AML-193 (cell line): ENCODE measurements at regions not wholly inside any gene's neighbourhood (a gene's known extent, or its start where the extent isn't known, plus 50 kb on each side); places are given as distances from the start of the nearest gene placed in this dataset.

Experiments
- DNase-seq, 2 experiments: peaks; one replicate each; lab custom pipeline; 2025; lab: John Stamatoyannopoulos, UW

DNA sequence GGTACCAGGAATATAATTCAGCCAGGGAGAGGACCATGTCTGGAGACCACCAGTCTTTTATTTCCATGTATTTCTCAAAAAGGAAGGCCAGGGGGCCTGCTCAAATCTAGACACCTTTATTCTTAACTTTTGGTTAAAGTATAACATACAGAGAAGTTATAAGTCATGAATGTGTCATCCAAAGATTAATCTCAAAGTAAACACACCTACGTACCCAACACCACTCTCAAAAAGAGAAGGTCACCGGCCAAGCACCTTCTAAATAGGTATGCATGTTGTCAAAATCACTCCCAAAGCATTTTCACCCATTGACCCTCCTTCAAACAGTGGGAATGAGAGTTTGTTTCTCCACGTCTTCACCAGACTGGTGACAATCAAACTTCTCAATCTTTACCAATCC is 60.0 kb upstream of the FZD10 start:
- DNase-seq = no peak

DNA sequence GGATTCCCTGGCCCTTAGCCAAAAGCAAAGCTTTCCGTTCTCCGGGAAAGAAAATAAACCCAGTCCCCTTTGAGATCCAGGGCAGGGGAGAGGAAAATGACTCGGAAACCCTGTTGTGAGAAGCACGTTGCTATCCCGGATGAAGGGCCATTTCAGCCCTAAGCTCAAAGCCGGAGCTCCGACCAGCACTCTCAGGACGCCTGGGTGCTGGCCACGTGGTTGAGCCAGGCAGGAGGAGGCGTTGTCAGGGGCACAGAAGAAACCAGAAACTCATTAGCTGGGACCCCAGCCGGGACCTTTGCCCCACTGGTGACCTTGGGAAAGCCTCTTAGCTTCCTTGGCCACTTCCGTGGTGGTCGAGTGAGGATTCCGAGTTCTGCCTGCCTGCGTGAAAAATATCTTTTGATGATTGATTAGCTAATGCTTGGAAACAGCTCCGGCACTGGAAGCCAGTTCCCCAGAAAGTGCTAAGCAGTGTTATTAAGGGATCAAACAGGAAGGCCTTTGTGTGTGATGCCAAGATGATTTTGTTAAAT is 57.6 kb upstream of the FZD10 start:
- no peak for DNase-seq

DNA sequence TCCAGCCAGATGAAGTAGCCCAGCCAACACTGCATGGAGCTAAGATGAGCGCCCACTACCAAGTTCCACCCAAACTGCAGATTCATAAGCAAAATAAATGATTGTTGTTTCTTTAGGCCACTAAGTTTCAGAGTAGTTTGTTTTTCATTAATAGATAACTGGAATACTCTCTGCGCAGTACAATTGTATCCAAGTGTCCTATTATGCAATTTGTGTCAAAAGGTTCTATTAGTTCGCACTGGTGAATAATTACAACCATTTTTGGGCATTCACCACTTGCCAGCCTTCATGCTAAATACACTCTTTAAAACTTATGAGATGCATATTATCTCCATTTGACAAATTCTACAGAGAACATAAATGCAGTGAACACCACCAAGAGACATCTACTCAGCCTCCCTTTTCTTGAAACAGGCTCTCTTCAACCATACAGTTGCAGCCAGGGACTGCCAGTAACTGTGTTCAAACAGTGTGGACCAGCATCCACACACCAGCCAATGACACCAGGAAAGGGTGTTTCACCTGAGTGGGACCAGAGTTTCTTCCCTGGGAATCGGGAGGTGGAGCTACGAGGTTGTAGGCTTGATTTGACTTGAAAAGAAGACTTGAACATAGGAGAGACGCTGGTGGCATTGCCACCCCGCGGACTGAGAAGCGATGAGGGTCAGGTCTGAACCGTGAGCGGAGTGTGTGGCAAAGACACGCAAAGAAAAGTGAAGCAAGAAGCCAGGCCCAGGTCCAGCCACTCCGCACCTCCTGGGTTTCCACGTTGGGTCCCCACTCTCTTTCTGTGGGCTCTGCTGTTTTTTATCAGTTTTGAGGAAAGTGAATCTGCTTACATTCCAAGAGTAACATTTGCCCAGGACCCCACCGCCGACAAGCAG is 53.0 kb upstream of the FZD10 start:
- no peak for DNase-seq

DNA sequence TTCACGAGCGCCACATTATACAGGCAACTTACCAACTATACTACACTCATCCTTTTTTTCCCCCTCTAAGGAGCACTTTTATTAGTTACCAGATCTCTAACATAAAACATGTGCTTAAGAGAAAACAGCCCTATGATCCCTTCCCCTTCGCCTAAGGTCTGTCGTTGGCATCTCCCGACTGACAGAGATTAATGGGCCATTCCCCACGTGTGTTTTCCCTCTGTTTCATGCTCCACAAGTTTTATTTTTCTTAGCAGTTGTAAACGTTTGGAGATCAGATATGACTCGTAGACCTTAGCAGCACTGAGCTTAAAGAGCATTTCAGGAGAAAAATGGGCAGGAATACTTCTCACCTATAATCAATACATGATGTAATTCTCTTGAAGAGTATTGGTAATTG is 51.4 kb upstream of the FZD10 start:
- DNase-seq = no peak

DNA sequence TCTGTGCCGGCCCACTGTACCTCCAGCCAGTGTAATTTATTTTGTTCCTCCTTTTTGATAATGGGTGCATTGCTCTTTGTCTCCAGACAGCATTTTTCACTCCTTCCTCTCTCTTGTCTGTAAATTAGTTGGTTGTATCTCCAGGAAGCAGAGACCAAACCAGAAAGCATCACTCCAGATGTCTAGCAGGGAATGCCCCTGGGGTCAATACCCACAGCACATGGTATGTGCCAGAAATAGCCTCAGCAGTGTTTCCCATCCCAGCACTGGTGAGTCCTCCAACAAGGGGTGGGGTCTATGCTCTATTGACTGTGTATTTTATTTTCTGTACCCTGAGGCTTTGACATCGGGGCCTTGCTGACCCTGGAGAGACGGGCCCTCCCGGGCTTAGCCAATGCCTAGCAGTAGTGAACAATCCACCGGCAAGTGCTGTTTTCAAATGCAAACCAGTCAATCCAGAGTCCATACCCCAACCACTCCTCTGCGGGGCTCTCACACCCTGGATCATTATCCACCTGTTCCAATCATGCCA is 50.2 kb upstream of the FZD10 start:
- no peak for DNase-seq
